ENCODE measurements at regions not wholly inside any gene's neighbourhood (a gene's known extent, or its start where the extent isn't known, plus 50 kb on each side); places are given as distances from the start of the nearest gene placed in this dataset.

- no peak overlapping the region for H3K14ac ChIP-seq (ENCODE audit: insufficient read depth, low read length)
- no peak overlapping the region for H4K5ac ChIP-seq (ENCODE audit: insufficient read length, low read depth, low read length)
- H3K79me1 ChIP-seq (ENCODE audit: insufficient read depth, low read depth, low read length, poor library complexity, severe bottlenecking): no peaks in the 10 kb centered on the region
- no peak overlapping the region for H3K56ac ChIP-seq (ENCODE audit: insufficient read length, low read depth, low read length)
- H3T11ph ChIP-seq (ENCODE audit: low read length): no peak overlapping the region
- no peak overlapping the region for H3K23ac ChIP-seq (ENCODE audit: insufficient read length, low read depth, low read length)
- no peak overlapping the region for H3K4ac ChIP-seq (ENCODE audit: low read depth, low read length)
- H3K23me2 ChIP-seq (ENCODE audit: insufficient read length, low read depth, low read length, poor library complexity, severe bottlenecking): no peaks in the 10 kb centered on the region
- DNase-seq: no peak
- no peak overlapping the region for H4K91ac ChIP-seq (ENCODE audit: insufficient read length, low read depth, low read length)
- WGBS (ENCODE audit: extremely low coverage, insufficient read length, low lambda C conversion rate): no CpG with 5 or more reads among the region's 1 CpG
- Mint-ChIP-seq H3K9me3 (no peaks in the 10 kb centered on the region), H3K4me1 (no peaks in the 10 kb centered on the region), H3K36me3 (ENCODE audit: insufficient read depth in 1 of 3, low read depth in 3 of 3) (no peaks in the 10 kb centered on the region), H3K27me3 (ENCODE audit: low read depth) (no peaks in the 10 kb centered on the region), H3K4me3 (no peak overlapping the region), H3K27ac (no peak overlapping the region; a peak in 1 of 7 replicates)
- H3K9ac ChIP-seq (ENCODE audit: extremely low read depth, insufficient read length, low read length): no peak overlapping the region
- H4K8ac ChIP-seq (replicated peaks; ENCODE audit: insufficient read length, low read depth, low read length): no peak overlapping the region
- H2BK120ac ChIP-seq (ENCODE audit: low read depth, low read length, poor library complexity, severe bottlenecking): no peak overlapping the region
- no peaks in the 10 kb centered on the region for H3K4me1 ChIP-seq (ENCODE audit: insufficient read depth, low read length)
- no peaks in the 10 kb centered on the region for H3K27me3 ChIP-seq (ENCODE audit: insufficient read depth, low read length)
- no peak overlapping the region for H3K18ac ChIP-seq (ENCODE audit: insufficient read length, low read depth, low read length)
- no peaks in the 10 kb centered on the region for H3K9me3 ChIP-seq (ENCODE audit: control insufficient read depth, low read depth, low read length)
- no peak overlapping the region for H2AK5ac ChIP-seq (ENCODE audit: insufficient read length, low read length)
- H2BK15ac ChIP-seq (ENCODE audit: low read depth, low read length): no peak overlapping the region
- no peak overlapping the region for H2BK5ac ChIP-seq (ENCODE audit: insufficient read length, low read length)
- H3K4me2 ChIP-seq (ENCODE audit: insufficient read depth, insufficient read length, low read length): no peak overlapping the region
- H2AFZ ChIP-seq (ENCODE audit: low read length): no peak overlapping the region
- H3K79me2 ChIP-seq (ENCODE audit: insufficient read depth, low read length): no peaks in the 10 kb centered on the region
- no peaks in the 10 kb centered on the region for H4K20me1 ChIP-seq (ENCODE audit: control insufficient read depth, insufficient read depth, insufficient read length)
- no peak overlapping the region for H3K27ac ChIP-seq (ENCODE audit: insufficient read length, low read depth, low read length)
- H2BK12ac ChIP-seq (ENCODE audit: insufficient read length, low read depth, low read length): no peak overlapping the region
- TF ChIP-seq CTCF (conservative IDR thresholded peaks at IDR 0.05): no peak
- H2BK20ac ChIP-seq (ENCODE audit: low read depth, low read length, poor library complexity, severe bottlenecking): no peak overlapping the region
Observed at GRCh38 chr2:155308367-155309009, 610.0 kb downstream of the KCNJ3 start.

Measured in H9 (cell line).